ENCODE measurements at regions not wholly inside any gene's neighbourhood (a gene's known extent, or its start where the extent isn't known, plus 50 kb on each side); places are given as distances from the start of the nearest gene placed in this dataset.
"Not testable (repeated sequence)": the region's sequence is repeated elsewhere in the genome, so short reads cannot be mapped to it uniquely, and the experiment has no call there.

GRCh38 chr4:13678186-13678924, 50.8 kb upstream of the BOD1L1 start:
- H3K27ac ChIP-seq: no peak overlapping the region

DNA sequence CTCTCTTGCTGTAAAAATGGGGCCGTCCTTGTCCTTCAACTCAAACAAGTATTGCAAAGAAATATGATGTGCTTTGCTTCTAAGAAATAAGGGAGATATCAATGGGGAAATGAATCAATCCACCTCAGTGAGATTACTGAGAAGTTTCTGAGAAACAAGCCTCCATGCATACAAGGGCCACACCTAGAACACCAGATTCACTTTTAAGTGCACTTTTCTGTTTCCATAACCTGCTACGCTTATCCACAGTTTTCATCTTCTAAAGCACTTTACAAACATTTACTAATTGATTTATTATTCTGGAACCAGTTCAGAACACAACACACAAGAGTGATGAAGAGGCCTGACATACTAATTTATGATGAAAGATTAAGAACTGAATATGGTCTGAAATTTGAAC, 54.0 kb upstream of the BOD1L1 start:
- no peak overlapping the region for H3K27ac ChIP-seq
- DNase-seq (ENCODE audit: low read depth, low spot score): no peak

More at GRCh38 chr4:13678186-13678924, 50.8 kb upstream of the BOD1L1 start:
- DNase-seq (ENCODE audit: low read depth, low spot score): no peak

GRCh38 chr4:13694256-13694655, 66.7 kb upstream of the BOD1L1 start:
- DNase-seq (ENCODE audit: low read depth, low spot score): no peak
- H3K27ac ChIP-seq: no peak overlapping the region

- H3K27ac ChIP-seq: peak overlapping the region; percentile 20
- DNase-seq (ENCODE audit: low read depth, low spot score): no peak
Measured at GRCh38 chr4:13698296-13698695, 70.8 kb upstream of the BOD1L1 start.

- DNase-seq (ENCODE audit: low read depth, low spot score): peak; percentile 64
- H3K27ac ChIP-seq: peak overlapping the region; percentile 89
Measured at GRCh38 chr4:13700021-13700857, 72.7 kb upstream of the BOD1L1 start.

DNA sequence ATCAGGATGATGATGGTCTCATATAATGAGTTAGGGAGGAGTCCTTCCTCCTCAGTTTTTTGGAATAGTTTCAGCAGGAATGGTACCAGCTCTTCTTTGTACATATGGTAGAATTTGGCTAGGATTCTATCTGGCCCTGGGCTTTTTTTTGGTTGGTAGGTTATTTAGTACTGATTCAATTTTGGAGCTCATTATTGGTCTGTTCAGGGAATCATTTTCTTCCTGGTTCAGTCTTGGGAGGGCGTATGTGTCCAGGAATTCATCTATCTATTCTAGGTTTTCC, 73.3 kb upstream of the BOD1L1 start:
- DNase-seq (ENCODE audit: low read depth, low spot score): not testable (repeated sequence)
- peak overlapping the region; percentile 89 for H3K27ac ChIP-seq

- no peak for DNase-seq (ENCODE audit: low read depth, low spot score)
- peak overlapping the region; percentile 89 for H3K27ac ChIP-seq
Measured at GRCh38 chr4:13701937-13702446, 74.5 kb upstream of the BOD1L1 start.

DNA sequence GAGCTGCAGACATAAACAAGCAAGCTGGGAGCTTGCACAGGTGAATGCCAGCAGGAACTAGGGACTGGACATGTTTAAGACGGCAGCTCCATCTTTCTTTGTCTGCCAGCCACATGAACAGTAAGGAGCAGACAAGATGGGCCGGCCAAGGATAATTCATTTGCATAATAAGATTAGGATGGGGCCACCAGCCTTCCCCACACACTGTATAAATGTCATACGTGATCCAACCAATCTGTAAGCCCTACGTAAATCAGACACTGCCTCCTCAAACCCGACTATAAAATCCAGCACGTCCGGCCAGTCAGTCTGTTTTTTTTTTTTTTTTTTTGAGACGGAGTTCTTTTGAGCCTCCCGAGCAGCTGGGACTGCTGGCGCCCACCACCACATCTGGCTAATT, 75.6 kb upstream of the BOD1L1 start:
- DNase-seq (ENCODE audit: low read depth, low spot score): no peak
- H3K27ac ChIP-seq: peak overlapping the region; percentile 89

DNA sequence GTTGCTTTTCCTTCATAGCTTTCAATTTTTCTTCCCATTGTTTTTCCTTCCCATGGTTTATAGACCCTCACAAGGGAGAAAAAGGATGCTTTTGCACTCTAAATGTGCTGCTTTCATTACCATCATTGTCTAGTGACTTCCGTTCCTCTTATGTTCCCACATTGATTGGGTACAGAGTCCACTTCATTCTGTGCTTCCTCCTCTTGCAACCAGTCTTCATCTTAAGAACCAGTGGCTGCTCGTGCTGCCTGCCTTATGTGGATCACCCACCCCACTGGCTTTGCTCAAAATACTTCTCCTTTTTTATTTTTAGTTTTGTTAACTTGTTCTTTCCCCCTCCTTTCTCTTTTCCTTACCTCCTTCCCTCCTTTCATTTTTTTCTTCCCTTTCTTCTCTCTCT, 76.5 kb upstream of the BOD1L1 start:
- peak overlapping the region; percentile 97 for H3K27ac ChIP-seq
- no peak for DNase-seq (ENCODE audit: low read depth, low spot score)

GRCh38 chr4:13704761-13705160, 77.2 kb upstream of the BOD1L1 start:
- DNase-seq (ENCODE audit: low read depth, low spot score): no peak
- H3K27ac ChIP-seq: peak overlapping the region; percentile 97

GRCh38 chr4:13705521-13706041, 78.1 kb upstream of the BOD1L1 start:
- peak overlapping the region; percentile 97 for H3K27ac ChIP-seq
- peak; percentile 51 for DNase-seq (ENCODE audit: low read depth, low spot score)

DNA sequence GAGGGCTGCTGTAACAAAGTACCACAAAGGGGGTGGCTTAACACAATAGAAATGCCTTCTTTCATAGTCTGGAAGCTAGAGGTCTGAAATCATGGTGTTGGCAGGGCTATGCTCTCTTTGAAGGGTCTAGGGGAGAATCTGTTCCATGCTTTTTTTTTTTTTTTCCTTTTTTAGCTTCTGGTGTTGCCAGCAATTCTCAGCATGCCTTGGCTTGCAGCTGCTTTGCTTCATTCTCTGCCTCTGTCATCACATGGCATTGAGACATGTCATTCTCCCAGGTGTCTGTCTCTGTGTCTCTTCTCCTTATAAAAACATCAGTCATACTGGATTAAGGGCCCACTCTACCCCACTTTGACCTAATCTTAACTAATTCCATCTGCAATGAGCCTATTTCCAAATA, 78.6 kb upstream of the BOD1L1 start:
- peak overlapping the region; percentile 97 for H3K27ac ChIP-seq
- DNase-seq (ENCODE audit: low read depth, low spot score): peak; percentile 67

GRCh38 chr4:13706716-13707115, 79.2 kb upstream of the BOD1L1 start:
- H3K27ac ChIP-seq: peak overlapping the region; percentile 97
- no peak for DNase-seq (ENCODE audit: low read depth, low spot score)

DNA sequence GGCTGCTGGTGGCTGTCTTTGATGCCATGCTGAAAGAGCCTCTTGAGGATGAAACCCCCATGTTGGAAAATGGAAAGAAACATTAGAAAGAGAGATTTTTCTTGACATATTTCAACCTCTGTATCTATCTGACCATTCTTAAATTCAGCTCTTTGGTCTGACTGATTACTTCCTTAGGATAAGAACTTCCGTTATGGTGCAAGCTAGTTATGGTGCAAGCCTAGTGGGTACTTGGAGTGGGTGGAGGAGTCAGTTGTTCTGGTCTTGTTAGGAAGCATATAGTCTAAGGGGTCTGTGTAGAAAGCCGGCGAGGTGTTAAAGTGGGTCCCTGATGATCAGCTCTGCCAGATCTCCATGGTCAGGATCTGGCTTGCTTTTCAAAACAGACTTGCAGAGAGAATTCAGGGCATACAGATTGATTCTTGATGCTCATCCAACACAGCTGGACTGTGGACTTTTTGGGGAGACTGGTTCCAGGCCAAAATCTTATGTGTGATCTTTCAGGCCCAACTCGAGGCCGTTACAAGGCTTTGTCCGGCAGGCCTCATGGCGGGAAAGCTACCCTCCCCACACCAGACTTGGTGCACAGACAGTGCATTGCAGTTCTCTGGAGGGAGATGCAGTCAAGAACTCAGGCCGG, 82.8 kb upstream of the BOD1L1 start:
- no peak for DNase-seq (ENCODE audit: low read depth, low spot score)
- H3K27ac ChIP-seq: no peak overlapping the region

GRCh38 chr4:13711233-13711785, 83.8 kb upstream of the BOD1L1 start:
- no peak overlapping the region for H3K27ac ChIP-seq
- DNase-seq (ENCODE audit: low read depth, low spot score): no peak

GRCh38 chr4:13721894-13722293, 94.4 kb upstream of the BOD1L1 start:
- no peak for DNase-seq (ENCODE audit: low read depth, low spot score)
- no peak overlapping the region for H3K27ac ChIP-seq

- DNase-seq (ENCODE audit: low read depth, low spot score): no peak
- H3K27ac ChIP-seq: no peak overlapping the region
Measured at GRCh38 chr4:13722649-13723048, 95.1 kb upstream of the BOD1L1 start.

DNA sequence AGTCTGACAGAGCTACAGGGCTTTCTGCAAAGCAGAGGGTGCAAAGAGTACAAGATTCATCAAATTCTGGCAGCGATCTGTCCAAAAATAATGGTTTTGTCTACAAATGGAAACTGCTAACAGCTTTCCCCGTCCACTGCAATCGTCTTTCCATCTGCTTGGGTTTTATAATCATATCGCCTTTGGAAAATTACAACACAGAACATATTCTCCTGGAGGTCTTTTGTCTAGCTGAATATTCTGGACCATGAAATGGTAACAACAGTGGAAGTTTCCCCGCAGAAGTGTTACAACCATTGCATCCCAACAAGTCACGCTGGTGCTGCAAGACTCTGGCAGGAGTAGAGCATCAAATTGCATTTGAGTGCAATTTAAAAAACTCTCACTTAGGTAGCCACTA, 101.2 kb upstream of the BOD1L1 start:
- no peak overlapping the region for H3K27ac ChIP-seq

GRCh38 chr4:13731019-13731418, 103.5 kb upstream of the BOD1L1 start:
- DNase-seq (ENCODE audit: low read depth, low spot score): no peak
- H3K27ac ChIP-seq: no peak overlapping the region

More for the DNA sequence above, 101.2 kb upstream of the BOD1L1 start:
- no peak for DNase-seq (ENCODE audit: low read depth, low spot score)

GRCh38 chr4:13733817-13734216, 106.3 kb upstream of the BOD1L1 start:
- DNase-seq (ENCODE audit: low read depth, low spot score): peak; percentile 12
- no peak overlapping the region for H3K27ac ChIP-seq

All from epithelial cell of prostate (primary cell).